Umbilical cord (tissue), 1 donor: ENCODE measurements at regions not wholly inside any gene's neighbourhood (a gene's known extent, or its start where the extent isn't known, plus 50 kb on each side); places are given as distances from the start of the nearest gene placed in this dataset.

Experiments
- DNase-seq: peaks from one replicate; pipeline ENCODE4 v3.0.0-alpha.2; 2015; ENCODE audit warnings: low spot score

DNA sequence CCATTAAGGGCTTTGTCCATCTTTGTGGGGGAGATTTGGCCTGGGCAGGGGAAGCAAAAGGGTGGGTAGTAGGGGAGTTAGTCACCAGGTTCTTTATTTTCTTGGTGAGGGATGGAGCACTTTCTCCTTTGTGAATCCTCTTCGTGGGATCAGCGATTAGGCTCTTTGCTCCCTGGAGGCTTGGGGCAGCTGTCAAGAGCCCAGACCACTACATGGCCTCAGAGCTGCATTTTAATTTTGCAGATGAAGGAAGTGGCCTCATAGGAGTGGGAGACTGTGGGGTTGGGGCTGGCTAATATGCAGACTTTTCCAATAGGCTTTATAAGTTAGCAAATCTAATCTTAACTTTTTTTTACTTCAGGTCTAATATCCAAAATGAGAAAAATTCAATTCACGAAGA is 168.1 kb upstream of the DEFB112 start:
- DNase-seq, result no peak

DNA sequence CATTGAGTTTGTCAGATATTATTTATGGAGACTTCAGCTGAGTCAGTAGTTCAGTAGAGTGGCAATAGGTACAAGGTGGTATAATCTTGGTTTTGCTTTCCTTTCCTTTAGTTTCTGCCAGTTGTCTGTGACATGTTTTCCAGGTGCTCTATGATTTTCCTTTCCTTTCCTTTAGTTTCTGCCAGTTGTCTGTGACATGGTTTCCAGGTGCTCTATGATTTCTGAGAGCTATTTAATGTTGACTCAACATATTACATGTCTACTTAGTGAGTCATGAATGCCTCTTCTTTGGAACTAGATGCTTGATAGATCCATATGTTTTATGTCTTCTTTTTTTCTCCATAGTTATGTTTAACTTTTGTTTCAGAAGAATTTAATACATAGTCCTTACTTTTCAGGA is 186.4 kb upstream of the DEFB112 start:
- DNase-seq, result no peak

DNA sequence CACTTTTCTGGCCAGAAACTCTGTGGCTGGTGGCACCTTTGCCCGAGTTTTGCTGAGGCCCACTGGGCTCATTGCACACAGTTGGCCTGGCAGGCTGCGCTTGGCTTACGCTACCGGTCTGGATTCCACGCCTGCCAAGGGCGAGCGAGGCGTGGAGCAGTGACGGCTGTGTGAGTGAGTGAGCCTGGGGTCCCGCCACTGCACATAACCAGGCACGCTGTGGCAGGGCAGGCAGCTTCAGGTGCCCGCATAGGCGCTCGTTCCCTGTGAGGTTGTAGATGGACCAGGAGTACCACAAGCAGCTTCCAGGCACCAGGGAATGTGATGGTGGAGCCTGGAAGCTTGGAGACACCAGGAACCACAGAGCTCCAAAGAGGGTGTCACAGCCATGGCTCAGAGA is 190.1 kb upstream of the DEFB112 start:
- no peak for DNase-seq

DNA sequence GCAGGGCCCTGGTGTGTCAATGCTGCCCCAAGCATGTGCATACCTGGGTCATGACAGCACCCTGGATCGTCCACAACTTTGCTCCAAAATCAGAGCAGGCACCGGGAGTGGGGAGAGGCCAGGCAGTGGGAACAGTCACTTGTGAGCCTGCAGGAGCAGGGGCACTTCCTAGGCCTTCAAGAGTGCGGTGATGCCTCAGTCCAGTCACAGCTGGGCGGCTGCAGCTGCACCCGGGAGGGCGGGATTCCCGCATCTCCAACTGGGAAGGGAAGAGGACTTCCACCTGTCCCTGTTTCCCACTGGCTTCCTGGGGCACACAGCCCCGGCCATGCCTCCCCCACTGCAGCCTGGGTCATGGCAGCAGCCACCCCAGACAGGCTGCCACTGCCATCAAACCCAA is 191.3 kb upstream of the DEFB112 start:
- DNase-seq, result no peak

DNA sequence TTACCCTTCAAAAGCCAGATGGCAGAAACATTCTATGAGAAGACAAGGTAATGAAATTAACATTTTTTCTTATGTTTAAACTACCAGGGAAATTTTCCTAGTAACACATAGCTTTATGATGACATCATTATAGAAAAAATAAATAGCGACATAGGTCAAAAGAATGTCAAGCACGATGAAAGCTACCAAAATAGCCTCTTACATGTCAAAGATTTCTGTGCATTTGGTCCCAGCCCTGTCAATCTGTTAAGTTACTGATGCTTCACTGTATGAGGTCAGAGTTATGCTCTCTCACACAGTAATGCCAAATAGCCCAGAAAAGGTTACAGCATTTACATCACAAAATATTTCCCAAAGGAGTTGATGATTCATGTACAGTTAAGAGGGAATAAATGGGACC is 199.8 kb upstream of the DEFB112 start:
- DNase-seq, result peak; percentile 16

DNA sequence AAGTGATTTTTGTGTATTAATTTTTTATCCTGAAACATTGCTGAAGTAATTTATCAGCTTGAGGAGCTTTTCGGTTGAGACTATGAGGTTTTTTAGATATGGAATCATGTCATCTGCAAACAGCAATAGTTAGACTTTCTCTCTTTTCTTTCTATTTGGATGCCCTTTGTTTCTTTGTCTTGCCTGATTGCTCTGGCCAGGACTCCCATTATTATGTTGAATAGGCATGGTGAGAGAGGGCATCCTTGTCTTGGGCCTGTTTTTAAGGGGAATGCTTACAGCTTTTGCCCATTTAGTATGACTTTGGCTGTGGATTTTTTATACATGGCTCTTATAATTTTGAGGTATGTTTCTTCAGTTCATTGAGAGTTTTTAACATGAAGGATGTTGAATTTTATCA is 207.6 kb upstream of the DEFB112 start:
- no peak for DNase-seq

DNA sequence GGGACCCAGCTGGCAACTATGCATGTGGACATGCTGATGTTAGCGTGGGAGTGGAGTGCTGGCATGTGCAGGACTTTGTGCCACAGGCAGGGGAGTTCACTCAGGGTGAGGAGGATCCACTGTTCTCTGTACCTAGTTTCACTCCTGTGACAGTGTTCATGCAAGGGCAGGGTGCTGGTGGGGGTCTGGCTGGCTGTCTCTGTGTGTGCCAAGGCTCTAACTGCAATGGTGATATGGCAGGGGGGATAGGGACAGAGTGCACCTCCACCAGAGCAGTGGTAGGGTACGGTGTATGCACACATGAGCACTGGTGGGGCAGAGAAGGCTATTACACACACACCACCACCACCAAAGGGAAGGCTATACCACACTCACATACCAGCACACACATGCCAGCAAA is 210.2 kb upstream of the DEFB112 start:
- no peak for DNase-seq

DNA sequence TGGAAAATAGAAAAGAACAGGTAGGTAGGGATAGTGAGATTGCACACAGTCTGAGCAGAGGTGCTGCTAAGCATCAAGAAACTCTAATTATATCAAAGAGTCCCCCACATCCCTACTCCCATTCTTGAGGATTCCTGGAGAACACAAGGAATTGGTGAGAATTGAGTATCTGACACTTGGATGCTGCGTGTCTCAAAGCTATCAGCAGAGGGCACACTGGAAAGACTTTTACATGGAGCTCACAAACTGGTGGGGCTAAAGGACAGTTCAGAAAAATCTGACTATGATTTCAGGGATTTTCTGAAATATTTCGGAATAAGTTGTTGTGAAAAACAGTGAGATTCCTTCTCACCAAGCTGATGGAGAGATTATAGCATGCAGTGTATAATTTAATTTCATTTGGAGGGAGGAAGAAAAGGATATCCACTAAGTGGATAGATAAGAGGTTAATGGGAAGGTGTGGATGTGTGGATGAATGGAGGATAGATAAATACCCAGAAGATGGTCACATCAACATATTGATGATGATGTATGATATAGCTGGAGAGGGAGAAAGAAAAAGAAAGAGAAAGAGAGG is 215.4 kb upstream of the DEFB112 start:
- DNase-seq, result peak; percentile 5

DNA sequence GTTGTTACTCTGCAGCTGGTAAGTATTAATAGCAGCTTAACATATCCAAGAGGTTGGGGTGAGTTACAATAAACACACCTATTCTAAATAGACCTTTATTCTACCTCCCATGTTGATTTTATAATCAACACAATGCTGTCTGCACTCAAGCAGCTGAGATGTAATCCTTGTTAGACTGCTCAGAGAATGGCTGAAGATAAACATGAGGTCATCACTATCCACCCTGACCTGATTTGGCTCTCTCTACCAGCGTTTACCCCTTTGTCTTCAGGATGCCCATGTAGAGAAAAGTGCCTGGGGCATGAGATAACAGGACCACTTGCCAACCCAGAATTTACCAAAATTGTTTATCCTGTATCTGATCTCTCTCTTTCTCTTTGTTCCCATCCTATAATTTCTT is 220.7 kb upstream of the DEFB112 start:
- DNase-seq, result no peak

DNA sequence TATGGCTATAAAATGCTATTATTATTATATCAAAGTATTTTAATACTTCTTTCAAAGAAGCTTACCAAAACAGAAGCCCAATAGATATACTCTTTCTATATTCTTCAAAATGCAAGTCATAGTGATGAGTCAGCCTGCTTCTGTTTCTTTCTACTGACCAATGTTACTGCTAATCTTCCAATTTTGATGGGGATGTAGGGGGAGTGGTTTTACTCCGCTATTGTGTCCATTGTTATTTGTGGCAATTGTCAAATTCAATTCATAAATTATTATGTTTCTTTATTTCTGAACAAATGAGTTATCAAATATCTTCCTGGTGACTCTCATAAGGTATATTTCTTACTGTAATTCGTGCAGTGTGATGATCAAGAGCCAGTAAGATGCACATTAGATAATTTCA is 221.5 kb upstream of the DEFB112 start:
- no peak for DNase-seq

DNA sequence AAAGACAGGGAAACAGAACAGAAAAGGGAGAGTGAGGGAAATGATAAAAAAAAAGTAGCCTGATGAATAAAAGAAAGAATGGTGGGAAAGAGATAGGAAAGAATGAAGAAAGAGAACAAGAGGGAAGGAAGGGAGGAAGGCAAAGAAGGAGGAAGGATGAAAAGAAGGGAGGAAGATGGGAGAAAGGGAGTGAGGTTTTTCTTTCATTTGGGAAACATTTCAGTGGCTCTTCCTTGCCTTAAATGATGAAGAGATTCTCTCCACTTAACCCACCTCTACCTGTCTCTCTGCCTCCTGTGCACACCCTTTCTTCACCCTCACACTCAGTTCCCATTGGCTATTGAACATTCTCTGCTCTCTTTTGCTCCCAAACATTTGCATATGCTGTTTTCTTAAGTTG is 222.1 kb upstream of the DEFB112 start:
- no peak for DNase-seq

DNA sequence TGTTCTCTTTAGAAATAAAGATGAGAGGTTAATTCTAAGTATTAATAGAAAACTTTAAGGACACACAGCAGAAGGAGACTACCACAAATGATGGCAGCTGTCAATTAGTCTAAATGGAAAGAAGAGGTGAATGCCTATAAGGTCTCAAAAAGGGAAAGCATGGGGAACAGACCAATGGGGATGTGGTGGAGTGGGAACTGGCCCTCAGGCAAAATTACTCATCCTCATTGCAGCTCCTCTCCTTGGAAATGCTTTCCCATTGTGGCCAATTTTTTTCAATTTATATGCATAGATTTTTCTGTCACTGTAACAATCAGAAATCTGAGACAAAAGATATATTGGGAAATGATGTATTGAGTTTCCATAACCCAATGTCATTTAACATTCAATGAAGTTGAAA is 222.9 kb upstream of the DEFB112 start:
- no peak for DNase-seq

DNA sequence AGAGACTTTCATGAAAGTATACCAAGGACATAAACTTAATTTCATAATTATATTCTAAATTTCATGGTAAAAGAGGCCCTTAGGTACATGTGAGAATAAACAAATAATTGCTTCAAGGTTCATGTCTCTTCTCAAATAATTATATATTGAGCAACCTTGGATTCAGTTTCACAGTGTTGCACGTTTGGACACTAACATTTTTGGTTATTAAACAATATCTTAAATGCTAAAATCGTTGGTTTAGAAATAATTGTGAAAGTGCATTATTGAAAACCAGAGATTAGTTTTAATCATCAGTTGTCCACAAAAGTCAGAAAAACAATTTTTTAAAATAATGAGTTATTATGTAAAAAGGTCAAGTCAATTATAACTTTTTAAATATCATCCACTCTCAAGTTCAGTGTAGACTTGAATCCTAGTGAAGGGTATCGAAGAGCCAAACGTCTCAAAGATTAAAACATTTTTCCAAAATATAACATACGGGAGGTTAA is 227.1 kb upstream of the DEFB112 start:
- no peak for DNase-seq

DNA sequence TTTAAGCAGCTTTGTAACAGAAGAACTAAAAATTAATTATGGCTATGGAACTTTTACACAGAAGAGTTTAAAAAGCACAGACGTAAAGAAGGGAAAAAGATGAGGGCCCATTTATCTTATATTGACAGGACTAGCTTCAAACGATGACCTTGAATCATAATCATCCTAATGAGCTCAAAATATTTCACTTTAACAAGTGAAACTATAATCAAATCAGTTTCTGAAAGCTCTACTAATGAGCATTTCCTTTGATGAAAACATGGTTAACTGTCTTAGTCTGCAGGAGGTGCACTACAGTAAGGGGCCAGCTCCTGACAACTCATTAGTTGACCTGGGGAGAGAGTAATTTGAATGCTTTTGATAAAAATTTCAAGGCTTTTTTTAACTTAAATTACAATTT is 228.0 kb upstream of the DEFB112 start:
- no peak for DNase-seq

DNA sequence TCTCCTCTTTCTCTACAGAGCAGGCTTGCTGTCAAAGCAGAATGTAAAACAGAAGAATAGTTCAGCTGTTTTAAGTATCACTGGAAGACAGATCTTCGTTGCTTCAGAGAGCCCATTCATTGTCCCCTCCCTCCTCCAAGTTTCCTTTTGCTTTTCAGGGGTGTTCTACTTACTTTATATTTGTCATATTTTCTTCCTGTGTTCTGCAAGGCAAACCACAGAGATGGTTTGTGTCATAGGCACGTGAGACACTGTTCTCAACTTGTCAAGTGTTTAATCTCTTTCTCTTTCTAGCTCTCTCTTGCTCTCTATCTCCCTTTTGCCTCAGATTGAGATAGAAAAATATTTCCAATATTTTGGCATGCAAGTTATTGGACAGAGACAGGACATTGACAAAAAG is 228.9 kb upstream of the DEFB112 start:
- DNase-seq, result peak; percentile 19

DNA sequence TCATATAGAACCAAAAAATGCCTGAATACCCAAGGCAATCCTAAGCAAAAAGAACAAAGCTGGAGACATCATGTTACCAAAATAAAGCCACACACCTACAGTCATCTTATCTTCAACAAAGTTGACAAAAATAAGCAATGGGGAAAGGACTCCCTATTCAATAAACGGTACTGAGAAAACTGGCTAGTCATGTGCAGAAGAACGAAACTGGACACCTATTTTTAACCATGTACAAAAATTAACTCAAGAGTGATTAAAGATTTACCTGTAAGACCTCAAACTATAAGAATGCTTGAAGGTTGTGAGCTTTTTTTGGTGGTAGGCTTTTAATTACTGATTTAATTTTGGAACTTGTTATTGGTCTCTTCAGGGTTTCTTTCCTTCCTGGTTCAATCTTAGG is 236.0 kb upstream of the DEFB112 start:
- no peak for DNase-seq

DNA sequence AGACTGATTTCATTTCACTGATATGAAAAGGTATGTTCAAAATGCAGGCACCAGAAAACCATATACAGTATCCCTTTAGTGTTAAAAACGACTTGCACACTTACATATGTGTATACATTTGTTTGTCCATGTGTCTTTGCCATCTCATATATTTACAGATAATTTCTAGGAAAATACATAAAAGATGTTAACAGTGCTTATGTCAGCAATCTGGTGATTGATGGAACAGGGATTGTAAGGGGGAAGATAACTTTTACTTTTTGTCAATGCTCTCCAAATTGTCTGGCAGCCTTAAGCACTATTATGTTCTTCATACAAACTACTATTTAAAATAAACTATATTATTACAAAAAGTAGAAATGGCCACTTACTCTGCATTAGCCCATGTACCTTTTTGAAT is 238.5 kb upstream of the DEFB112 start:
- no peak for DNase-seq

DNA sequence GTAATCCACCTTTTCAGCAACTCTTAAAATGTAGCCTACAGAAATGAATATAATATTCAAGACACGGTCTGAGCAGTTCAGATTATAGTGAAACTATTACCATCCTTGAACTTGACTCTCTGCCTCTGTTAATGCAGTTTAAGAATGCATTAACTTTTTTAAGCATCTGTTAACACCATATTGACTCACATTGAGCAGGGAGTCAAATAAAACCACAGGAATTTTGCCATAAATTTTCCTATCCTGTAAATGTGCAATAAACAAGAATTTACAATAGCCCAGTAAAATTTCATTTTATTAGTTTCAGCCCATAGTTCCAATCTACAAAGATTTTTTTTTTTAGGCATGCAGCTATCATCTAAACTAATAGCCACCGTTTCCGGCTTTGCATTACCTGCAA is 239.2 kb upstream of the DEFB112 start:
- no peak for DNase-seq

DNA sequence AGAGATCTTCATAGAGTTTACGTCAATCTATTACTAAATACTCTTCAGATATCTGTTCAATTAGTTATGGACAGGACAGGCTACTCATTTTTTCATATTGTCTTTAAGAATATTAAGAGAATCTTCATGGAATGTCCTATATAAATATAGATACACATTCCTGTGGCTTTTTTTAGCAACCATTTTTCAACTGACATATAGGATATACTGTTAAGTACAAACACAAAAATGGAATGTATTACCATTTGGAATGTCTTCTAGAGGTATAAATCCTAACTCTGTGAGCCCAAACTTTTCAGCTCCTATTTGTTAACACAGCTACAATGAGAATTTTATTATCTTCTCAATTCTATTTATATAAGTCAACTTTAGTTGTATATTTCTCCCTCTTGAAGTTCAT is 239.6 kb upstream of the DEFB112 start:
- no peak for DNase-seq

DNA sequence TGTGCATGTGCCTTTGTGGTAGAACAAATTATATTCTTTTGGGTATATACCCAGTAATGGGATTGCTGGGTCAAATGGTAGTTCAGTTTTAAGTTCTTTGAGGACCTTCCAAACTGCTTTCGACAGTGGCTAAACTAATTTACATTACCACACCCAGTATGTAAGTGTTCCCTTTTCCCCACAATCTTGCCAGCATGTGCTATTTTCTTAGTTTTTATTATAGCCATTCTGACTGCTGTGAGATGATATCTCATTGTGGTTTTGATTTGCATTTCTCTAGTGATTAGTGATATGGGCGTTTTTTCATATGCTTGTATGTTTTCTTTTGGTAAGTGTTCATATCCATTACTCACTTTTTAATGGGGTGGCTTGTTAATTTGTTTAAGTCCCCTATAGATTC is 251.6 kb upstream of the DEFB112 start:
- no peak for DNase-seq

DNA sequence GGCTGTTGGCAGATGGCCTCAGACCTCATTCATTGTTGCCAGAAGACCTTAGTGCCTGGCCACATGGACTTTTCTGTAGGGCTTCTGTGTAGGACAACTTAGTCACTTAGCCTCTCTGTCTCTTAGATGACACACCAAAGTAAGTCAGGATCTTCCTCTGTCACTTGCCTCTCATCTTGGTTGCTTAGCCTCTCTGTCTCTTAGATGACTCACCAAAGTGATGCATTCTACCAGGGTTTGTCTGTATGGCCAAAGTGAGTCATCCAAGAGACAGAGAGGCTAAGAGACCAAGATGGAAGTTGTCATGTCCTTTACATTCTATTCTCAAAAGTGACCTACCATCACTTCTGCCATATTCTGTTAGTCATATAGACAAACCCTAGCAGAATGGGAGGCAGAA is 255.9 kb upstream of the DEFB112 start:
- no peak for DNase-seq

DNA sequence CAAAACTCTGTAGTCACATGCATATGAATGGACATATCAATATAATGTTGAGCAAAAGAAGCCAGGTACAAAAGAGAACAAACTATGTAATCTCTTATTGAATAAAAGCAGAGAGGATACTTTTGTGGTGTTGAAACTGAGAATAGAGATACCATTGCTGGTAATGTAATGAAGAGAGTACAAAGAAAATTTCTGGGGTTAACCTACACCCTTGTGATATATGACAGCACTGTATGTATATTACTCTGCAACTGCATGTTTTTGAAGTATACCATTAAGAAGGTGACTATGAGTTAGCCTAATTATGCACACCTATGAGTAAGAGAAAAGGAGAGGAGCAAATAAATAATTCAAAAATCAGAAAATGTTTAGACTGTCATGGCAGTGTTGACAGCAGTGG is 268.8 kb upstream of the DEFB112 start:
- no peak for DNase-seq

DNA sequence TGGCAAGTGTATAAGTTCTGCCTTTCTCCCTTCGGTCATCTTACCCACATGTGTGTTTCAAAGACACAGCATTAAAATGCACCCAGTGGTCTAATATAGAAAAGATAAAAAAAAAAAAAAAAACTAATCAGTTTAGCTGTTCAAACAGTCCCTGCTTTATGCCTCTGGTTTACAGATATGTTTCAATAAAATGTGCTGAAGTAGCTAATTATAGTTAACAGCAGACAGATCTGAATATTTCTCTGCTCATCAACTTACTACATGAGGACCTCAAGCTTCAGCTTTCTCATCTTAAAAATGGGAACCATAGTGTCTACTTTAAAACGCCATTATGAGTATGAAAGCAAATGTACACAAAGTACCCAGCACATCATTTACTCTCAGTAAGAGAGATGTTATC is 280.6 kb upstream of the DEFB112 start:
- DNase-seq, result no peak

DNA sequence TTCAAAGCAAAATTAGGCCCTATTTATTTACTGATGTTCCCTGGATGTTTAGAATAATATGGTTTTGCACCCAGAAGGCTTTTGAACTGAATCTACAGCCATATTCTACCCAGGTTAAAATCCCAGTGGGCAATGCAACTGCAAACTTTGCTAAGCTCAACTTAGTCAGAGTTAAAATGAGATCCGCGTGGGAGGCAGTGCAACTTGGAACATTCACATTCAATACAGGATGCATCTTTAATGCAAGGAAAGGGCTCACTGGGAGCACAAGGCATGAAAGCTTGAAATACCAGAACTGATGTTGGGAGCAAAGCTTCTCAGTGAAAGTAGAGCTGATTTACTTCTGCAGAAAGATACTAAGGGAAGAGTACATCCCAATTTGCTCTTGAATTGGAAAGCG is 281.2 kb upstream of the DEFB112 start:
- DNase-seq, result no peak

DNA sequence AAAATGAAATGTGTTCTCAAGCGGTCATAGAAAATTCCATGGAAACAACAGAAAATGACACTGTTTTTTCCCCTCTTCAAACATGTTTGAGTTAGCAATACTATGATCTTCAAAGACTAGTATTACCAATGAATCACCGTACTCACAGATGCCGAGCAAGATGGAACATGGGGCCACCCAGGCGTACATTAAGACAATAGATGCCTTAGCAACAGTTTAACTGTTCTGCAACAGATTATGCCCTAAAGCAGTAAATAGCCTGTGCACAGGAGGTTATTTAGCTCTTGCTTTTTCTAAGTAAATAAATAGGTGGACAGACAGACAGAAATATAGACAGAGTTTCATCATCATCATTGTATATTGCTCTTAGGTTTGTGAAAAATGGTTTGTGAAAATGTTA is 284.0 kb upstream of the DEFB112 start:
- no peak for DNase-seq
